NCI-H774 (cell line): ENCODE measurements at regions not wholly inside any gene's neighbourhood (a gene's known extent, or its start where the extent isn't known, plus 50 kb on each side); places are given as distances from the start of the nearest gene placed in this dataset.
"Not testable (repeated sequence)": the region's sequence is repeated elsewhere in the genome, so short reads cannot be mapped to it uniquely, and the experiment has no call there.

Experiments
- DNase-seq: peaks from one replicate; lab custom pipeline; 2025; lab: John Stamatoyannopoulos, UW

- DNase-seq, result no peak
Observed at GRCh38 chr4:127479031-127479622, 153.6 kb upstream of the INTU start.

- no peak for DNase-seq
Observed at GRCh38 chr4:127482049-127482448, 150.7 kb upstream of the INTU start.

GRCh38 chr4:127484117-127484516, 148.6 kb upstream of the INTU start:
- DNase-seq, result no peak

DNA sequence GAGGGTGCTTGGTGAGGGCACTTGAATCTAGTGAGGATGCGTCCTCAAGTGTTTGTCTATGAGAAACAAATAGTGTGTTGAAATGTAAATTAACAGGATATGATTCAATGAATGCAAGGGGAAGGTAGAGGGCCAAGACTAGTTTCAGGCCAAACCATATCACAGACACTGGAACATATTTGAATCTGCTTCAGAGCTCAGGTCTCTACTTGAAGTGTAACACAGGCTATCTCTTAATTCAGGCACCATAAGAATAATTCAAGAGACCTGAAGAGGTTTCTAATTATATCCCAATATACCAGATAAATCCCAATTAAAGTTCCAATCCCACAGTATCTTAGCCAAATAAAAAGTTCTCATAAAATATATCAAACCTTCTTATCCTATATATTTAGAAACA, 146.5 kb upstream of the INTU start:
- no peak for DNase-seq

DNA sequence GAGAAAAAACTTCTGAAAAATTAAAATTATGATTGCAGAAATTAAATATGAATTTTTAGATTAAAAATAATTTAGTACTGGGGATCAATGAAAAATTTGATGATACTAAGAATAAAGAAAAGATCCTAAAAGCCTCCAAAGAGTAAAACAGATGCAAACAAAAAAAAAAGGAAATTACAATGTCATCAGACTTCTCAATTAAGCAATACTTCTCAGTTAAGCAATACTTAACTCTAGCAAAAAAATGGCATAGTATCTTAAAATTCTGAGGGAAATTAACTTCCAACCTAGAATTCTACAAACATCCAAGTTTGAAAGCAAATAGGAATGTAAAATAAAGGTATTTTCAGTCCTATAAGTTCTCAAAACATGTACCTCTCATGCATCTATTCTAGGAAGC, 141.2 kb upstream of the INTU start:
- DNase-seq, result no peak

GRCh38 chr4:127496875-127497274, 135.9 kb upstream of the INTU start:
- DNase-seq, result not testable (repeated sequence)

DNA sequence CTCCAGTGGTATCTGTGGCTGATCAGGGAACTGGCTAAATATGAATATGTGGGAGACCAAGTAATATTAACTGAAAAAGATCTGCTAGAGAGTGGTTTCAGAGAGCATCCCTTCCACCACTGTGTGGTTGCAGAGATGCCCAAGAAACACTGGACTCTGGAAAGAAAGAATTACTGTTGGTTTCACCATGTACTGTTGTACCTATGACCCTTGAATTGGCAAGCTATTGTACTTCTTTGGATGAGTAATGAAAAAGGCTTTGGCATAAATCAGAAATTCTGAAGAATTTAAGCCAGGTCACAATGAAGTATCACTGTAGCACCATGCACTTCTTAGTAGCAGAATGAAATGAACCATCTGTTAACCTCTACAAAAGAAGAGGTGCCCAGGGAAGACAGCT, 134.4 kb upstream of the INTU start:
- no peak for DNase-seq

DNA sequence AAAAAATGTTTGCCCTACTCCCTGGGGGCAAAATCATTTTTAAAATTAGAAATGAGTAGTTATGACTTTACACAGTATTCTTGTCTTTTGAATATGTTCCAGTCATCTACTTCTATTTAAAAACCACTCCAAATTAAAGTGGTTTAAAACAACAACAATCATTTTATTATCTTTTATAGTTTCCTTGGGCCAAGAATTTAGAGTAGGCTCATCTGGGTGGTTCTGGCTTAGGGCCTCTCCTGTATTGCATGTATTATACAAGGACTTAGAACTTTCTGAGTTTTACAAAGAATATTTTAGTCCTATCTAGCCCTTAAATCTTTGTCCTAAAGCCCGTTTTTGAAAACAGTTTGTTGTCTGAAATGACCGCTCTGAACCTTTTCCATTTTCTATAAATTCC, 132.5 kb upstream of the INTU start:
- no peak for DNase-seq

DNA sequence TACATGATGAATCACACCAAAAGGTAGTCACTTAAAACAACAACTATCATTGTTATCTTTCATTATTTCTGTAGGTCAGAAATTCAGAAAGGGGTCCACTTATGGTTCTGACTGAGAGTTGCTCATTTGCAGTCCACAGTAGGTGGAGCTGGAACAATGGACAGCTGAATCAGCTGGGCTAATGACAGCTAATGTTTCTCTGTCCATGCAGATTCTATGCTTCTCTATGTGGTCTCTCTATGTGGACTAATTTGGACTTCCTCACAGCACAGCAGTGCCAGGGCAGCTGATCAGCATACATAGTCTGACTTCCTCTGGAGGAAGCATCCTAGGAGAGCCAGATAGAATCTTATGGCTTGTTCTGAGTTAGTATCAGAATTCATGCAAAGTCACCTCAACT, 131.7 kb upstream of the INTU start:
- no peak for DNase-seq

DNA sequence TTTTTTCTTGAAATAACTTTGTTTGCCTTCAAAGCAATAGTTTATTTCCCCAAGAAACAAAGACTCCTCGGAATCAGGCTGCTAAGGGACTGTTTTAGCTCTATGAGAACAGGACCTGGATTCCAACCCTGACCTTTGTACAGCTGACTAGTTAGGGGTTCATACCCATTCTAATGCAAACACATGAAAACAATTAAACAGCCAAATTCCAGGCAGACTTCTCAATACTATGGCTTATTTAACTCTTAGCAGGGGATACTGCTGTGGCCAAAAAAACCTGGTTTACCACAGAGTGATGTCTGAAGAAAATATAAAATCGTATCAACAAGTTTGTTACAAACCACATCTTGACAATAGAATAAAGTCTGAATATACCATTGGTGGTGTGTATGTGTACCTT, 129.6 kb upstream of the INTU start:
- no peak for DNase-seq

- DNase-seq, result no peak
Observed at GRCh38 chr4:127505203-127505602, 127.6 kb upstream of the INTU start.

DNA sequence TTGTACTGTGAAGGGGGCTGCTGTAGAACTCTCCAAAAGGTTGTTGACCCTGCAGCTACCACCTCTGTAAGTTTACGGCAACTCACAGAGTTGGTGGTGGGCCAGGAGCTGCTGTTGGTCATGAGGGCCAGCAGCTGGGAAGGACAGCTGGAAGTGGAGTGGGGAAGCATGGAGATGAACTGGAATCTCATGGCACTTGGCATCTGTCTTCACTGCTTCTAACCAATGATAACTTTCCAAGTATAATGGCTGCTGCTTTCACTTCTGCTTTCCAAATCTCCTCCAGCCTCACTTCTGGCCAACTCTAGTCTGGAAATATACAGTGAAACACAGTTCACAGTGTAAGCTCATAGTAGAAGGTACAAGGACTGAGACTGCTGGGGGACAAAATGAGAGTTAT, 126.5 kb upstream of the INTU start:
- no peak for DNase-seq

- DNase-seq, result no peak
Observed at GRCh38 chr4:127509155-127509554, 123.6 kb upstream of the INTU start.

DNA sequence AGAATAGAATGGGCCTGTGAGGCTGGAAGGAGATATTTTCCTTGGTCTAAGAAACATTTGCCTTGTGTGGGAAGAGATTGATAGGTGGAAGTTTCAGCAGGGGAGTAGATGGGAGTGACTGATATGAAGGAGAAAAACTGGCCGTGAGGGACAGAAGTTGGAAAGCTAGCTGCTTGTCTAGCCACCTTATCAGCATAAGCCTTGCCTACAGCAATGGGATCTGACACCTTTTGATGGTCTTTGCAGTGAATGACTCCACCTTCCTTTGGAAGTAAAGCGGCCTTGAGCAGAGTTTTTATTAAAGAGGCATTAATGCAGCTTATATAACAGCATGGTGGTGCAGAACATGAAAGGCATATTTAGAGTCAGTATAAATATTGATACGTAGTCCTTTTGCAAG, 120.1 kb upstream of the INTU start:
- DNase-seq, result not testable (repeated sequence)

DNA sequence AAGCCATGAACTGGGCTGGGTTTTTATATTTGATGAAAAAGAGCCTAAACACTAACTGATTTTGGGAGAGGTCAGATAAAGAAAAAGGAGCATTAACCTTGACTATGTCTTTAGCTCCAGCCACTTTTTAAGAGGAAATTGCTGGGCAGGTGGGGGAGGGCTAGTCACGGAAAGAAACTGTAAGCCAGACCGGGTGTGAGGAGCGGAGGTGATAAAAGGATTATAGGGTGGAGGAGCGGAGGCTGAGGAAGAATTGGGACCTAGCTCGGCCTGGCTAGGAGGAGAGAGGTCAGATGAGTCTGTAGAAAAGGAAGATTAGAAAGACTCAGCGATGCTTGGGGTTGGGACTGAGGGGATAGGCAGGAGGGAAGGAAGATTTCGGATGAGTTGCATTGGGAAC, 117.5 kb upstream of the INTU start:
- DNase-seq, result not testable (repeated sequence)

DNA sequence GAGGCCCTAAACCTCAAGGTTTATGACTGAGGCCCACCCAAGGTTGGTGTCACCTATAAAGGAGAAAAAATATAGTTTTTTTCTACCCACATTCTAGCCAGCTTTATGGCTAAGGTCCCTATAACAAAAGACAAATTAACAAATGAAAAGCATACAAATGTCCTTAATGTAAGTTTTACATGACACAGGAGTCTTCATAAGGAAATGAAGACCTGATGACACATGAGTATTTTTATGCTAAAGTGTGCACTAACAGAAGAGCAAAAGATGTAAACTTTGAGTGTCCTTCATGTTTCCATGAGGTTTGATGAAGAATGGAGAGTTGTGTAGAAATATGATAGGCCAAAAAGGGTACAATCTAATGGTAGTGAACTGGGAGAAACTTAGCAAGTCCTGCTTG, 114.7 kb upstream of the INTU start:
- DNase-seq, result no peak

DNA sequence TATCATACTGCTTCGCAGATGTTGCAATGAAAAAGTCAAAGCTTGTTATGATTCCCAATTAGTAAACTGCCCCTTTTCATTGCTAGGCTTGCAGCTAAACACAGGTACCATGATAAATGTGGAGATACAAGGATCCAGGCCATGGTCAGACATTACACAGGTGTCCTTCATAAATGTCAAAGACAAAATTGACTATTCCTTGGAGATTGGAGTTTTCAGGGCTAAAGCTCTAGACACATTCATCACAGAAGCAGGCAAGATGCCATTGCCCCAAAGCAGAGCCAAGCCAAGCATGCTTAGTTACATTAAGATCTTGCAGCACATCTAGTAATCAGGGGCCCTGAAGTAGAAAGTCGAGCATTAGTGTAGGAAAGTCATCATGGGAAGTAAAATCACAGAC, 111.3 kb upstream of the INTU start:
- no peak for DNase-seq

DNA sequence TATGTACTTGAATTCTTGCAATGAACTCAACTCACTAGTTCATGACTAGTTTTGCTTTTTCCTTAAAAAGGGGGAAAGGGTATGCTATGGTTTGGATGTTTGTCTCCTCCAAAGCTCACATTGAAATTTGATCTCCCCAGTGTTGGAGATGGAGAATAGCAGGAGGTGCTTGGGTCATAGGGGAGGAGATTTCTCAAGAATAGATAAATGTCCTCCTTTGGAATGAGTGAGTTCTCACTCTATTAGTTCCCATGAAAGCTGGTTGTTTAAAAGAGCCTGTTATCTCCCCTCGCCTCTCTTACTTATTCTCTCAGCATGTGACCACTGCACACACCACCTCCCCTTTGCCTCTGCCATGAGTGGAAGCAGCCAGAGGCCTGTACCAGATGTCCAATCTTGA, 109.4 kb upstream of the INTU start:
- DNase-seq, result no peak

GRCh38 chr4:127525608-127526007, 107.1 kb upstream of the INTU start:
- DNase-seq, result no peak

GRCh38 chr4:127528302-127528701, 104.5 kb upstream of the INTU start:
- DNase-seq, result no peak

- DNase-seq, result not testable (repeated sequence)
Observed at GRCh38 chr4:127529879-127530278, 102.9 kb upstream of the INTU start.

DNA sequence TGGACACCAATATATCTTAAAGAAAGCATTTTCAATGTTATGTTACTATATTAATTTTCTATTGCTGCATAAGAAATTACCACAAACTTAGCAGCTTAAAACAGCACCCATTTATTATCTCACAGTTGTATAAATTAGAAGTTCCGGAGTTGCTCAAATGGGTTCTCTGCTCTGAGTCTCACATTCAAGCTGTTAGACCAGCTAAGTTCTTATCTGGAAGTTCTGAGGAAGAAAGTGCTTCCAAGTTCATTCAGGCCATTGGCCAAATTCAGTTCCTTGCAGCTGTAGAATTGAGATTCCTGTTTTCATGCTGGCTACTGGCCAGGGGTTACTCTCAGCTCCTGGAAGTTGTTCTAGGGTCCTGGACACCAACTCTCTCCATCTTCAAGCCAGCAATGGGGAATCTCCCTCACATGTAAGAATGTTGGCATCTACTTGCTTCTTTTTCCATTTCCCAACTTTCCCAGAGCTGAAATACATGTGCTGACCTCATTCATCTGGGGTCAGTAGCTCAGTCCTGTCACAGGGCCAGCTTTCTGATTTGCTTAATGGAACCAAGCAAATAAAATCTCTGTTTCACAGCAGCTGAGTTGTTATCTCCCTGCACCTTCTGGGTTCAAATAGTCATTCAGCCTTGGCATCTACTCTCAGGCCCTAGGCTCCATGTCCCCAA, 99.6 kb upstream of the INTU start:
- DNase-seq, result no peak

GRCh38 chr4:127534041-127534825, 98.5 kb upstream of the INTU start:
- no peak for DNase-seq
